K562 (cell line): ENCODE measurements at regions not wholly inside any gene's neighbourhood (a gene's known extent, or its start where the extent isn't known, plus 50 kb on each side); places are given as distances from the start of the nearest gene placed in this dataset.

Source experiments
- ATAC-seq: fragments of 200-7000 bp; cut with Tn5 transposase; 3 replicates; pipeline ENCODE4 v1.9.1; 2020; ENCODE audit warnings: moderate library complexity
- BruUV-seq: library from RNA; stranded (reverse); fragments of 400-500 nt; replicated peaks from 2 replicates; lab custom pipeline; 2021; lab: Mats Ljungman, UMichigan
- CTCF ChIA-PET: fragments of 300-600 bp; formaldehyde crosslinking; extraction: SDS; loops from one replicate; lab custom pipeline; 2021; ENCODE audit warnings: low intra/inter-chr PET ratio; lab: Yijun Ruan, JAX
- POLR2A ChIA-PET: fragments of 300-600, 350-650 bp; sonication (Branson Sonifier 250); formaldehyde crosslinking; extraction: SDS; loops from one replicate; lab custom pipeline; 2021; ENCODE audit warnings: antibody characterized with exemption, inconsistent platforms; lab: Yijun Ruan, JAX
- DNase-seq, 4 experiments: peaks; one replicate each; pipeline versions ENCODE4 v3.0.0 to v3.0.0-alpha.2; 2011 to 2018; ENCODE audit warnings: low spot score in 3 of 4, mixed read lengths in 3 of 4; ENCODE audit errors: extremely low read depth in 1 of 4
- FAIRE-seq: peaks from 2 replicates; lab custom pipeline; 2011; peaks lifted over from hg19 to GRCh38; lab: Jason Lieb, UNC
- H2AFZ ChIP-seq: 2 replicates; pipeline ENCODE4 v1.6.0; 2011; ENCODE audit warnings: low read depth, low read length, control low read depth, inconsistent platforms
- H3K27ac ChIP-seq: fragments of 200-600 bp; 3 replicates; pipeline ENCODE4 v1.8.0; 2011; ENCODE audit warnings: low read depth, mild to moderate bottlenecking, control low read depth, inconsistent platforms, low read length, moderate library complexity, mixed read lengths; ENCODE audit errors: extremely low read depth
- H3K27me3 ChIP-seq, 2 experiments: fragments of 300-600 bp in 1 of 2; 2 replicates in 1 of 2; 3 replicates in 1 of 2; pipeline versions ENCODE4 v1.6.0 to v1.8.0; 2011; ENCODE audit warnings: inconsistent platforms in 2 of 2, low read length in 2 of 2, mild to moderate bottlenecking in 1 of 2, mixed read lengths in 1 of 2, moderate library complexity in 1 of 2; ENCODE audit not compliant: control insufficient read depth in 2 of 2, insufficient read depth in 2 of 2
- H3K36me3 ChIP-seq: fragments of 300-600 bp; 3 replicates; pipeline ENCODE4 v1.8.0; 2011; ENCODE audit warnings: mild to moderate bottlenecking, low read length, inconsistent platforms; ENCODE audit not compliant: control insufficient read depth, insufficient read depth
- H3K4me1 ChIP-seq, 2 experiments: fragments of 200-600 bp in 1 of 2; replicated peaks in 1 of 2; 2 replicates in 1 of 2; 3 replicates in 1 of 2; pipeline versions ENCODE4 v1.5.1 to v1.8.0; 2011; ENCODE audit warnings: inconsistent platforms in 2 of 2, low read length in 2 of 2, mild to moderate bottlenecking in 1 of 2, mixed read lengths in 1 of 2, moderate library complexity in 1 of 2; ENCODE audit not compliant: control insufficient read depth in 2 of 2, insufficient read depth in 2 of 2
- H3K4me2 ChIP-seq: 2 replicates; pipeline ENCODE4 v1.6.1; 2011; ENCODE audit warnings: low read length, control low read depth, inconsistent platforms, mixed read lengths; ENCODE audit not compliant: insufficient read depth
- H3K4me3 ChIP-seq: fragments of 200-600 bp; sonication (generic), shearing (Covaris generic); 2 replicates; pipeline ENCODE4 v1.5.1; 2016; ENCODE audit warnings: control low read depth, inconsistent platforms
- H3K79me2 ChIP-seq: fragments of 200-600 bp; 3 replicates; pipeline ENCODE4 v1.8.0; 2011; ENCODE audit warnings: low read length, inconsistent platforms; ENCODE audit not compliant: control insufficient read depth, insufficient read depth
- H3K9ac ChIP-seq, 2 experiments: 2 replicates each; pipeline versions ENCODE4 v1.6.0 to v1.6.1; 2011; ENCODE audit warnings: low read depth in 2 of 2, low read length in 2 of 2, control low read depth in 1 of 2, inconsistent platforms in 1 of 2, mild to moderate bottlenecking in 1 of 2, mixed read lengths in 1 of 2; ENCODE audit not compliant: insufficient read depth in 1 of 2
- H3K9me1 ChIP-seq: one replicate; pipeline ENCODE4 v1.6.0; 2011; ENCODE audit warnings: inconsistent platforms, mild to moderate bottlenecking, low read length, moderate library complexity; ENCODE audit not compliant: control insufficient read depth, insufficient read depth
- H3K9me3 ChIP-seq: replicated peaks from 2 replicates; pipeline ENCODE4 v1.5.1; 2011; ENCODE audit warnings: low read depth, low read length, inconsistent platforms; ENCODE audit not compliant: control insufficient read depth, insufficient read depth
- H4K20me1 ChIP-seq: replicated peaks from 2 replicates; pipeline ENCODE4 v1.6.1; 2011; ENCODE audit warnings: low read length, inconsistent platforms, mixed read lengths; ENCODE audit not compliant: control insufficient read depth, insufficient read depth
- KAT2B ChIP-seq: IDR thresholded peaks from one replicate; pipeline ENCODE4 v1.6.1; 2012; ENCODE audit warnings: low read depth, mild to moderate bottlenecking, control low read depth, inconsistent platforms, low read length, moderate library complexity
- PHB ChIP-seq: fragments of 250-450 bp; sonication (Bioruptor Pico); IDR thresholded peaks from 2 replicates; pipeline ENCODE4 v1.5.0; 2021
- PRDM10 ChIP-seq: fragments of 450-650 bp; IDR thresholded peaks from 2 replicates; pipeline ENCODE4 v1.6.1; 2018; ENCODE audit not compliant: partially characterized antibody
- ZFP91 ChIP-seq: sonication (generic); formaldehyde crosslinking; IDR thresholded peaks from 2 replicates; pipeline ENCODE4 v1.8.0; 2022; ENCODE audit warnings: mild to moderate bottlenecking, missing genetic modification reagents
- WGBS: fragments of 100-300 bp; shearing (Covaris generic); methylation state at CpG from one replicate; pipeline ENCODE4 v1.1.6; 2016; ENCODE audit warnings: low coverage, mixed read lengths; ENCODE audit not compliant: insufficient coverage; ENCODE audit errors: missing lambda C conversion rate; 5-methylcytosine and 5-hydroxymethylcytosine counted together
- in situ Hi-C: fragments of 300-500 bp; cut with MboI; formaldehyde crosslinking; loops from 4 replicates; pipeline ENCODE4 v1.15.0; 2018; ENCODE audit warnings: inconsistent platforms, mixed read lengths
- intact Hi-C: fragments of 100-400 bp; cut with micrococcal nuclease; formaldehyde crosslinking; loops from 2 replicates; pipeline ENCODE4 v1.14.2; 2022
- TF ChIP-seq, protein P1 (sequence below): sonication (generic); formaldehyde crosslinking; IDR thresholded peaks from 2 replicates; pipeline ENCODE4 v1.8.0; 2023; ENCODE audit warnings: mild to moderate bottlenecking, missing genetic modification reagents

DNA sequence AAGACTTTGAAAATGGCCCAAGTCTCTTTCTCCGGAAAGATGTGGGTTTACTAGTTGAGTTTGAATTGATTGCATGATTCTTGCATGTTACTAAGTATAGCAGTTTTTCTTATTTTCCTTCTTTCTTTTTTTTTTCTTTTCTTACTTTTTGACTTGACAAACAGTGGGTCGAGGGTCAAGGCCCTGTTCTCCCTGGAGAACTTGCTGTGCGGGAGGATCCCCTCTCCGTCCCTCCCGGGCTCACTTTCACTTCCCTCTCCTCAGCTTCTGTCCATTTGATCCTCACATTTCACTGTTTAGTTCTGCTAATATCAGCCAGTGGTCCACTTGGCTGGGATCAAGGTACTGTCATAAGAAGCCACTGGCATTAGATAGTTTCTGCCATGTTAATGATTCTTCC is 767.4 kb downstream of the TDRD15 start (continued):
- no peak for TF ChIP-seq PHB

DNA sequence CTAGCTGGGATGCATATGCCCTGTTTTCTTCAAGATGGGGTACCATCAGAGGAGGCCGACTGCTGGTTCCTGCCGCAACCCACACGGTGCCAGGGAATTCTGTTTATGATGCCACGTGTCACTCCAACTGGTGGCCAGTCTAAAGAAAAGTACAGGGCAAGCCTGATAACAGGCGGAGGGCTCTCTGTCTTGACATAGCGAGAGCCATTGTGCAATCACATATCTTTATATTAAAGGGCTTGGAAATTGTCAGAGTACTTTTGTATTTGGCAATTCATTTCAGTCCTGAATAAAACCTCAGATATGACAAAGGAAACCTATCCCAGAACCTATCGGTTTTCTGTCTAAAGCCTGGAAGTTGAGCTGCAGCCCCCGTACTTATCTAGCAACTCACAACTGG is 768.4 kb downstream of the TDRD15 start:
- no peak for FAIRE-seq
- no peaks in the 10 kb centered on the region for H3K9me1 ChIP-seq
- POLR2A ChIA-PET, result no interaction called here
- no peak for ATAC-seq
- H3K36me3 ChIP-seq, result no peaks in the 10 kb centered on the region
- no peak for DNase-seq
- no TSS peak for BruUV-seq
- H2AFZ ChIP-seq, result no peak overlapping the region
- CTCF ChIA-PET, result no interaction called here
- no peaks in the 10 kb centered on the region for H3K9me3 ChIP-seq
- H3K4me3 ChIP-seq, result no peak overlapping the region
- no peaks in the 10 kb centered on the region for H3K4me1 ChIP-seq
- WGBS, result 3% methylated on average over 8 of the region's 8 CpGs
- no peaks in the 10 kb centered on the region for H3K27me3 ChIP-seq
- no peak overlapping the region for H3K27ac ChIP-seq
- no peaks in the 10 kb centered on the region for H4K20me1 ChIP-seq
- intact Hi-C loops (no loop called here), in situ Hi-C loops (no loop called here)
- no peak overlapping the region for H3K4me2 ChIP-seq
- no peaks in the 10 kb centered on the region for H3K79me2 ChIP-seq
- H3K9ac ChIP-seq, result no peak overlapping the region
- TF ChIP-seq, protein P1, sequence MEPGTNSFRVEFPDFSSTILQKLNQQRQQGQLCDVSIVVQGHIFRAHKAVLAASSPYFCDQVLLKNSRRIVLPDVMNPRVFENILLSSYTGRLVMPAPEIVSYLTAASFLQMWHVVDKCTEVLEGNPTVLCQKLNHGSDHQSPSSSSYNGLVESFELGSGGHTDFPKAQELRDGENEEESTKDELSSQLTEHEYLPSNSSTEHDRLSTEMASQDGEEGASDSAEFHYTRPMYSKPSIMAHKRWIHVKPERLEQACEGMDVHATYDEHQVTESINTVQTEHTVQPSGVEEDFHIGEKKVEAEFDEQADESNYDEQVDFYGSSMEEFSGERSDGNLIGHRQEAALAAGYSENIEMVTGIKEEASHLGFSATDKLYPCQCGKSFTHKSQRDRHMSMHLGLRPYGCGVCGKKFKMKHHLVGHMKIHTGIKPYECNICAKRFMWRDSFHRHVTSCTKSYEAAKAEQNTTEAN, result no peak
- TF ChIP-seq ZFP91, result no peak
- TF ChIP-seq PRDM10, result no peak
- TF ChIP-seq KAT2B, result no peak
